ENCODE measurements at regions not wholly inside any gene's neighbourhood (a gene's known extent, or its start where the extent isn't known, plus 50 kb on each side); places are given as distances from the start of the nearest gene placed in this dataset.

- no peak for DNase-seq (ENCODE audit: low spot score)
Observed at GRCh38 chr12:4223273-4223845, 50.2 kb upstream of the CCND2 start.

- no peak for DNase-seq (ENCODE audit: low spot score)
Observed at GRCh38 chr12:4221258-4221620, 52.3 kb upstream of the CCND2 start.

GRCh38 chr12:4220536-4221257 lies 52.9 kb upstream of the CCND2 start:
- DNase-seq (ENCODE audit: low spot score), result no peak

GRCh38 chr12:4217091-4217490 lies 56.5 kb upstream of the CCND2 start:
- DNase-seq (ENCODE audit: low spot score), result no peak

- no peak for DNase-seq (ENCODE audit: low spot score)
Observed at GRCh38 chr12:4216187-4216927, 57.2 kb upstream of the CCND2 start.

GRCh38 chr12:4215229-4216186 lies 58.1 kb upstream of the CCND2 start:
- DNase-seq (ENCODE audit: low spot score), result no peak

- DNase-seq (ENCODE audit: low spot score), result no peak
Observed at GRCh38 chr12:4214877-4215228, 58.7 kb upstream of the CCND2 start.

- no peak for DNase-seq (ENCODE audit: low spot score)
Observed at GRCh38 chr12:4213471-4213870, 60.1 kb upstream of the CCND2 start.

GRCh38 chr12:4212845-4213244 lies 60.7 kb upstream of the CCND2 start:
- DNase-seq (ENCODE audit: low spot score), result no peak

GRCh38 chr12:4211372-4211771 lies 62.2 kb upstream of the CCND2 start:
- DNase-seq (ENCODE audit: low spot score), result no peak

GRCh38 chr12:4210183-4210582 lies 63.4 kb upstream of the CCND2 start:
- DNase-seq (ENCODE audit: low spot score), result no peak

- peak; percentile 7 for DNase-seq (ENCODE audit: low spot score)
Observed at GRCh38 chr12:4206470-4206869, 67.1 kb upstream of the CCND2 start.

GRCh38 chr12:4203772-4204376 lies 69.7 kb upstream of the CCND2 start:
- DNase-seq (ENCODE audit: low spot score), result no peak

GRCh38 chr12:4202918-4203317 lies 70.6 kb upstream of the CCND2 start:
- DNase-seq (ENCODE audit: low spot score), result no peak

GRCh38 chr12:4202487-4202886 lies 71.1 kb upstream of the CCND2 start:
- no peak for DNase-seq (ENCODE audit: low spot score)

- no peak for DNase-seq (ENCODE audit: low spot score)
Observed at GRCh38 chr12:4201333-4202100, 72.0 kb upstream of the CCND2 start.

GRCh38 chr12:4197922-4198763 lies 75.4 kb upstream of the CCND2 start:
- no peak for DNase-seq (ENCODE audit: low spot score)

- DNase-seq (ENCODE audit: low spot score), result no peak
Observed at GRCh38 chr12:4196805-4197420, 76.6 kb upstream of the CCND2 start.

GRCh38 chr12:4194668-4195067 lies 78.9 kb upstream of the CCND2 start:
- DNase-seq (ENCODE audit: low spot score), result no peak

GRCh38 chr12:4193821-4194220 lies 79.7 kb upstream of the CCND2 start:
- DNase-seq (ENCODE audit: low spot score), result peak; percentile 50
